Nephron (organoid): ENCODE measurements at regions not wholly inside any gene's neighbourhood (a gene's known extent, or its start where the extent isn't known, plus 50 kb on each side); places are given as distances from the start of the nearest gene placed in this dataset.

Experiments used
- H3K27ac Mint-ChIP-seq, 3 experiments: 2 replicates each; pipeline ENCODE4 v1.8.0; 2020; ENCODE audit warnings: mixed read lengths in 3 of 3, mild to moderate bottlenecking in 2 of 3, moderate library complexity in 1 of 3
- H3K27me3 Mint-ChIP-seq: 2 replicates; pipeline ENCODE4 v1.8.0; 2021; ENCODE audit warnings: low read depth, mild to moderate bottlenecking, moderate library complexity, mixed read lengths
- H3K36me3 Mint-ChIP-seq: 2 replicates; pipeline ENCODE4 v1.8.0; 2020; ENCODE audit warnings: low read depth, mixed read lengths
- H3K4me1 Mint-ChIP-seq: 2 replicates; pipeline ENCODE4 v1.8.0; 2020; ENCODE audit warnings: mixed read lengths
- H3K4me3 Mint-ChIP-seq, 3 experiments: 2 replicates each; pipeline ENCODE4 v1.8.0; 2020; ENCODE audit warnings: mild to moderate bottlenecking in 3 of 3, mixed read lengths in 3 of 3, moderate library complexity in 2 of 3
- H3K9me3 Mint-ChIP-seq: 2 replicates; pipeline ENCODE4 v1.8.0; 2020; ENCODE audit warnings: mixed read lengths
- CTCF ChIP-seq, 3 experiments: fragments of 200-600 bp; sonication (generic); IDR thresholded peaks; one replicate each; pipeline ENCODE4 v1.5.0; 2021; ENCODE audit warnings: antibody characterized with exemption in 3 of 3; ENCODE audit not compliant: unreplicated experiment in 3 of 3

GRCh38 chr10:3941676-3942075, 156.7 kb upstream of the KLF6 start:
- Mint-ChIP-seq H3K27ac (no peak overlapping the region), H3K27me3 (peaks cover 13% of the 10 kb centered on the region), H3K4me3 (no peak overlapping the region), H3K36me3 (no peaks in the 10 kb centered on the region), H3K4me1 (peaks cover 17% of the 10 kb centered on the region), H3K9me3 (peaks cover 6% of the 10 kb centered on the region)
- no peak for TF ChIP-seq CTCF (IDR thresholded peaks at IDR 0.05; ENCODE audit: unreplicated experiment in 3 of 3)

- no peak for TF ChIP-seq CTCF (IDR thresholded peaks at IDR 0.05; ENCODE audit: unreplicated experiment in 3 of 3)
- peaks cover 13% of the 10 kb centered on the region for H3K27me3 Mint-ChIP-seq
- H3K9me3 Mint-ChIP-seq = no peaks in the 10 kb centered on the region
- H3K27ac Mint-ChIP-seq = peak overlapping the region in 2 of 3 experiments; percentile 53 to 96
- H3K36me3 Mint-ChIP-seq = no peaks in the 10 kb centered on the region
- H3K4me1 Mint-ChIP-seq = peaks cover 23% of the 10 kb centered on the region
- no peak overlapping the region for H3K4me3 Mint-ChIP-seq
Observed at GRCh38 chr10:3936422-3937040, 151.5 kb upstream of the KLF6 start.

- peak overlapping the region; percentile 79 to 97 (median 96) for H3K27ac Mint-ChIP-seq
- H3K4me3 Mint-ChIP-seq = peak overlapping the region in 2 of 3 experiments; percentile 2 to 22
- peaks cover 13% of the 10 kb centered on the region for H3K27me3 Mint-ChIP-seq
- H3K9me3 Mint-ChIP-seq = no peaks in the 10 kb centered on the region
- peaks cover 23% of the 10 kb centered on the region for H3K4me1 Mint-ChIP-seq
- no peaks in the 10 kb centered on the region for H3K36me3 Mint-ChIP-seq
- no peak for TF ChIP-seq CTCF (IDR thresholded peaks at IDR 0.05; ENCODE audit: unreplicated experiment in 3 of 3)
Observed at GRCh38 chr10:3935933-3936359, 150.9 kb upstream of the KLF6 start.

GRCh38 chr10:3935141-3935540, 150.1 kb upstream of the KLF6 start:
- H3K4me3 Mint-ChIP-seq = peak overlapping the region in 2 of 3 experiments; percentile 44 to 61
- peaks cover 11% of the 10 kb centered on the region for H3K27me3 Mint-ChIP-seq
- H3K27ac Mint-ChIP-seq = peak overlapping the region; percentile 79 to 97 (median 96)
- TF ChIP-seq CTCF (IDR thresholded peaks at IDR 0.05; ENCODE audit: unreplicated experiment in 3 of 3) = no peak
- H3K4me1 Mint-ChIP-seq = peaks cover 23% of the 10 kb centered on the region
- no peaks in the 10 kb centered on the region for H3K36me3 Mint-ChIP-seq
- H3K9me3 Mint-ChIP-seq = no peaks in the 10 kb centered on the region

- H3K27me3 Mint-ChIP-seq = peaks cover 10% of the 10 kb centered on the region
- no peak overlapping the region for H3K4me3 Mint-ChIP-seq
- H3K27ac Mint-ChIP-seq = no peak overlapping the region
- H3K36me3 Mint-ChIP-seq = no peaks in the 10 kb centered on the region
- peaks cover 25% of the 10 kb centered on the region for H3K4me1 Mint-ChIP-seq
- no peak for TF ChIP-seq CTCF (IDR thresholded peaks at IDR 0.05; ENCODE audit: unreplicated experiment in 3 of 3)
- no peaks in the 10 kb centered on the region for H3K9me3 Mint-ChIP-seq
Observed at GRCh38 chr10:3933733-3934132, 148.7 kb upstream of the KLF6 start.
